Left lung (tissue), 4 donors: ENCODE measurements at regions not wholly inside any gene's neighbourhood (a gene's known extent, or its start where the extent isn't known, plus 50 kb on each side); places are given as distances from the start of the nearest gene placed in this dataset.
"Not testable (repeated sequence)": the region's sequence is repeated elsewhere in the genome, so short reads cannot be mapped to it uniquely, and the experiment has no call there.

ENCODE experiments used
- ATAC-seq: fragments of 200-7000 bp; cut with Tn5 transposase; one replicate; pipeline ENCODE4 v1.9.1; 2020; ENCODE audit warnings: moderate library complexity
- DNase-seq, 4 donors: peaks; one replicate each; pipeline ENCODE4 v3.0.0-alpha.2; 2013 to 2020
- H3K27ac ChIP-seq, 2 donors: fragments of 200-600 bp; sonication (generic) in 1 of 2; one replicate each; pipeline versions ENCODE4 v1.5.0 to v1.8.0; 2020 to 2021
- H3K27me3 ChIP-seq, 2 donors: fragments of 200-600 bp; sonication (generic) in 1 of 2; one replicate each; pipeline versions ENCODE4 v1.5.0 to v1.8.0; 2020 to 2021
- H3K36me3 ChIP-seq, 2 donors: fragments of 200-600 bp; sonication (generic) in 1 of 2; one replicate each; pipeline versions ENCODE4 v1.5.0 to v1.8.0; 2020 to 2021
- H3K4me1 ChIP-seq, 2 donors: fragments of 200-600 bp; one replicate each; pipeline ENCODE4 v1.8.0; 2021
- H3K4me3 ChIP-seq, 2 donors: fragments of 200-600 bp; sonication (generic) in 1 of 2; one replicate each; pipeline versions ENCODE4 v1.5.0 to v1.8.0; 2020 to 2021; ENCODE audit warnings: mild to moderate bottlenecking in 1 of 2
- H3K9me3 ChIP-seq, 2 donors: fragments of 200-600 bp; sonication (generic) in 1 of 2; one replicate each; pipeline versions ENCODE4 v1.5.0 to v1.8.0; 2020 to 2021
- CTCF ChIP-seq, 2 donors: fragments of 200-600 bp; sonication (generic) in 1 of 2; IDR thresholded peaks; one replicate each; pipeline versions ENCODE4 v1.5.0 to v1.8.0; 2021; ENCODE audit warnings: antibody characterized with exemption in 2 of 2
- intact Hi-C, 2 donors: fragments of 100-400 bp; cut with DNase I; formaldehyde crosslinking; loops; one replicate each; pipeline versions ENCODE4 v1.11.2 to v1.14.2; 2022
- donor health status: DM: no; HTN: yes; CAD: no.
- donor health status: DM: no; HTN: no; CAD: no.

DNA sequence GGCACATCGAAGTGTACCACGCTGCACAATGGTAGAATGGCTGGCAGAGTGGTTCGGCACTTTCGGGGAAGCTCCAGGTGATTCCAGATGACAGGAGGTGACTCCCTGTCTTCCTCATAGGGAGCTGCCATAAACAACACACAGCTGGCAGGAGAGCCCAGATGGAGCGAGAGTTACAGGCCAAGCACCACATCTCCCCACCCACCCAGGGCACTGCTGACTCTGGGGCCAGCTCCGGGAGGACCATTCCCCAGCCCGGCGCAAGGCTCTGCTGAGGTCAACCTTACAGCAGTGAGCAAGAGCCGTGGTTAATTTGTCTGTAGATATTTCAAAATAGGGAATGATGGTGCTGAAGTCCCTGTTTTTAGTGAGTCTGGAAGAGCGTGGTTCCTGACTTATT is 78.8 kb upstream of the HMGXB4 start:
- DNase-seq (no peak), ATAC-seq (no peak)
- Histone ChIP-seq H3K4me1 (no peaks in the 10 kb centered on the region), H3K9me3 (peaks cover 0 to 2% of the 10 kb centered on the region in 2 donors), H3K27me3 (peaks cover 0 to 15% of the 10 kb centered on the region in 2 donors), H3K27ac (no peak overlapping the region), H3K4me3 (no peak overlapping the region), H3K36me3 (no peaks in the 10 kb centered on the region)
- no peak for TF ChIP-seq CTCF (IDR thresholded peaks at IDR 0.05)
- intact Hi-C loops = no loop called here

GRCh38 chr22:35183917-35184316 is 73.4 kb upstream of the HMGXB4 start:
- no peaks in the 10 kb centered on the region for H3K36me3 ChIP-seq
- ATAC-seq (no peak), DNase-seq (no peak)
- intact Hi-C loops = no loop called here
- H3K27me3 ChIP-seq = no peaks in the 10 kb centered on the region
- no peak overlapping the region for H3K4me3 ChIP-seq
- H3K27ac ChIP-seq = no peak overlapping the region
- H3K9me3 ChIP-seq = peaks cover 0 to 7% of the 10 kb centered on the region in 2 donors
- TF ChIP-seq CTCF (IDR thresholded peaks at IDR 0.05) = no peak
- H3K4me1 ChIP-seq = no peaks in the 10 kb centered on the region

DNA sequence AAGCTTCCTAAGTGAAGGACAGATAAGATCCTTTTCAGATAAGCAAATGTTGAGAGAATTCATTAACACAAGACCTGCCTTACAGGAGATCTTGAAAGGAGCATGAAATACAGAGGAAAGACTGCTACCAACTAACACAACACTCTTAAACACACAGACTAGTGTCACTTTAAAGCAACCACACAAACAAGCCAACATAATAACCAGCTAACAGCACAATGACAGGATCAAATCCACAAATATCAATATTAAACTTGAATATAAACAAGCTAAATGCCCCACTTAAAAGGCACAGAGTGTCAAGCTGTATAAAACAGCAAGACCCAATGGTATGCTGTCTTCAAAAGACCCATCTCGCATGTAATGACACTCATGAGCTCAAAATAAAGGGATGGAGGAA is 70.8 kb upstream of the HMGXB4 start:
- H3K9me3 ChIP-seq = peaks cover 0 to 26% of the 10 kb centered on the region in 2 donors
- no peaks in the 10 kb centered on the region for H3K27me3 ChIP-seq
- no peak overlapping the region for H3K4me3 ChIP-seq
- no peak for DNase-seq
- TF ChIP-seq CTCF (IDR thresholded peaks at IDR 0.05) = no peak
- no peak overlapping the region for H3K27ac ChIP-seq
- H3K36me3 ChIP-seq = no peaks in the 10 kb centered on the region
- ATAC-seq = no peak
- no peaks in the 10 kb centered on the region for H3K4me1 ChIP-seq
- intact Hi-C loops = no loop called here

DNA sequence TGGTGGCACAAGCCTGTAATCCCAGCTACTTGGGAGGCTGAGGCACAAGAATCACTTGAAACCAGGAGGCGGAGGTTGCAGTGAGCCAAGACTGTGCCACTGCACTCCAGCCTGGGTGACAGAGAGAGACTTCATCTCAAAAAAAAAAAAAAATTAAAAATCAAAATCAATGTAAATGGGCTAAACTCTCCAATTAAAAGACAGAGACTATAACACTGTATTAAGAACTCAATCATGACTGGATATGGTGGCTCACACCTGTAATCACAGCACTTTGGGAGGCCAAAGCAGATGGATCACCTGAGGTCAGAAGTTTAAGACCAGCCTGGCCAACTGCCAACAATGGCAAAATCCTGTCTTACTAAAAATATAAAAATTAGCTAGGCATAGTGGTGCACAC is 68.4 kb upstream of the HMGXB4 start:
- ATAC-seq, H3K27ac ChIP-seq, H3K4me1 ChIP-seq, H3K4me3 ChIP-seq, H3K36me3 ChIP-seq, intact Hi-C loops, H3K27me3 ChIP-seq, DNase-seq: not testable (repeated sequence)
- peaks cover 0 to 25% of the 10 kb centered on the region in 2 donors for H3K9me3 ChIP-seq

GRCh38 chr22:35189559-35189958 is 67.7 kb upstream of the HMGXB4 start:
- no peaks in the 10 kb centered on the region for H3K36me3 ChIP-seq
- intact Hi-C loops = no loop called here
- DNase-seq = no peak

More at GRCh38 chr22:35189559-35189958, 67.7 kb upstream of the HMGXB4 start:
- TF ChIP-seq CTCF (IDR thresholded peaks at IDR 0.05) = no peak
- H3K27ac ChIP-seq = no peak overlapping the region
- no peak for ATAC-seq
- H3K27me3 ChIP-seq = no peaks in the 10 kb centered on the region
- no peak overlapping the region for H3K4me3 ChIP-seq
- no peaks in the 10 kb centered on the region for H3K4me1 ChIP-seq
- peaks cover 0 to 25% of the 10 kb centered on the region in 2 donors for H3K9me3 ChIP-seq
